ENCODE measurements at regions not wholly inside any gene's neighbourhood (a gene's known extent, or its start where the extent isn't known, plus 50 kb on each side); places are given as distances from the start of the nearest gene placed in this dataset.
"Not testable (repeated sequence)": the region's sequence is repeated elsewhere in the genome, so short reads cannot be mapped to it uniquely, and the experiment has no call there.

GRCh38 chr11:35046681-35047080 lies 92.3 kb upstream of the CD44 start:
- DNase-seq (ENCODE audit: low read depth in 2 of 2) = no peak

DNA sequence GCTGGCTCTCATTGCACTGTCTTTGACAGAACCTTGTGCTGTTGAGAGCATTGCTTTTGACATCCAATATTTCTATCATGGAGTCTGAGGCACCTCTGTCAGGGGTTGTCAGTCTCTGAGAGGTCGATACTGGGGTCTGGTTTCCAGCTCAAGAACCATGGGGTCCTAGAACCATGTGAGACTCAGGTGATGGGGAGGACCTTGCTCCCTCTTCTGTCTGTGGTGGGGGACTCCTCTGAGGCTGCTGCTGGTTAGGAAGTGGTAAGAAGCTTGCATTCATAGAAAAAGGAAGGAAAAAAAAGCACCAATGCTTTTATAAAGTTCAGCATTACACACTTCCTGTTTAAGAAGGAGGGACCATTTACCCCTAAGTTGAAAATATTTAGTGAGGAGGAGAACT lies 91.8 kb upstream of the CD44 start:
- DNase-seq (ENCODE audit: low read depth in 2 of 2) = no peak

DNA sequence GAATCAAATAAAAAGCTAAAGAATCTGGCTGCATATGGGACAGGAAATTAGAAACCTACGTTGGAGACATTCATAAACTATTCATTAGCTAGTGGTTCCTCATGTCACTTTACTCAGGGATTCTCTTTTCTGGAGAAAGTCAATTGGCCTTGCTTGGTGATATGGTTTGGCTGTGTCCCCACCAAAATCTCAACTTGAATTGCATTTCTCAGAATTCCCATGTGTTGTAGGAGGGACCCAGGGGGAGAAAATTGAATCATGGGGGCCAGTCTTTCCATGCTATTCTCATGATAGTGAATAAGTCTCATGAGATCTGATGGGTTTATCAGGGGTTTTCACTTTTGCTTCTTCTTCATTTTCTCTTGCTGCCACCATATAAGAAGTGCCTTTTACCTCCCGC lies 91.2 kb upstream of the CD44 start:
- DNase-seq (ENCODE audit: low read depth in 2 of 2) = no peak

GRCh38 chr11:35048346-35048745 lies 90.6 kb upstream of the CD44 start:
- DNase-seq (ENCODE audit: low read depth in 2 of 2) = not testable (repeated sequence)

GRCh38 chr11:35049859-35050531 lies 89.0 kb upstream of the CD44 start:
- DNase-seq (ENCODE audit: low read depth in 2 of 2) = no peak

- DNase-seq (ENCODE audit: low read depth in 2 of 2) = no peak
Measured at GRCh38 chr11:35050541-35050995, 88.4 kb upstream of the CD44 start.

DNA sequence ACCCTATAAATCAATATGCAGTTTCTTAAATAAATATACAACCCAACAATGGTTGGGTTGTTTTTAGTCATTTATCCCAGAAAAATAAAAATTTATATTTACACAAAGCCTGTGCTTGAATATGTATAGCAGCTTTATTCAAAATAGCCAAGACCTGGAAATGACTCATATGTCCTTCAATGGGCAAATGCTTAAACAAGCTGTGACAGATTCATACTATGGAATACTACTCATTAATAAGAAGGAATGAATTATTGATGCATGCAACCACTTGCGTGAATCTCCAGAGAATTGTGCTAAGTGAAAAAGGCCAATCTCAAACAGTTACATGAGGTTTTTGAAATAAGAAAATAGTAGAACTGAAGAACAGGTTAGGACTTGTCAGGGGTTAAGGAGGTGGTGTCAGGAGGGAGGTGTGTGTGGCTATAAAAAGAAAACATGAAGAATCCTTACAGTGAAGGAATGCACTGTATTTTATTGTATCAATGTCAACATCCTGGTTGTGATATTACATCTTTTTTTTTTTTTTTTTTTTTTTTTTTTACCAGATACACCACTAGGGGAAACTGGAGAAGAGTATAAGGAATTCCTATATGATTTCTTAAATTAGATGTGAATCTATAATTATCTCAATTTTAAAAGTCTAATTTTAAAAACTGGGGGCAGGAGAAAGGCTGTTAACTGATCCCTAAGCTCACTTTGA lies 82.4 kb upstream of the CD44 start:
- no peak for DNase-seq (ENCODE audit: low read depth in 2 of 2)

DNA sequence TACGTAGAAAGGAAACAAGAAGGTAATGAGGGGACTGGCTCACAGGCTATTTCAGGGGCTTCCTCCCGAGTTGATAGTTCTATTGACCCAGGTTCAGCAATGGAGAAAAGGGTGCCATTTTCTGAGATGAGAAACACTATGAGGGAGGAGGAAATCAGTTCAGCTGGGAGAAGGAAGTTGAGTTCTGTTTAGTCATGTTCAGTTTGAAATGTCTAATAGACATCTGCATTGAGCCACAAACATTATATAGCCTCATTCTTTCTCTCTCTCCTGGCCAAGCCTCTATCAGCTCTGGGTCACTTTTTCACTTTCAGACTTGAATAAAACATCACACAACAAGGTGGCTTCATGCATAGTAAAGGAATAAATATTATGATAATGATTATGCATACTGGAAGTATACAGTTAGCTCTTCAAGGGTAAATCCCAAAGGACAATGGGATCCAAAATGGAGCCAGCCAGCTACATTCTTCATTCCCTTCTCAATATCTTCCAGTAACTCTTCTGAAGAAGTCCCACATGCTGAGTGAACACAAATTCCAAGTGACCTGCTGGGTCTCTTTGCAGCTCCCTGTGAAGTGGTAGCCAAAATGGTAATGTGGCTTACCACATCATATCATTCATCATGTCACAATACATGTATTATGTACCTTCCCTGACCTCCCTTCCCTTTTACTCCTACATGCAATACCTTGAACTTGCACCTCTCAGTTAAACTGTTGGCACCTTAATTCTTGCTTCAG lies 80.9 kb upstream of the CD44 start:
- no peak for DNase-seq (ENCODE audit: low read depth in 2 of 2)

DNA sequence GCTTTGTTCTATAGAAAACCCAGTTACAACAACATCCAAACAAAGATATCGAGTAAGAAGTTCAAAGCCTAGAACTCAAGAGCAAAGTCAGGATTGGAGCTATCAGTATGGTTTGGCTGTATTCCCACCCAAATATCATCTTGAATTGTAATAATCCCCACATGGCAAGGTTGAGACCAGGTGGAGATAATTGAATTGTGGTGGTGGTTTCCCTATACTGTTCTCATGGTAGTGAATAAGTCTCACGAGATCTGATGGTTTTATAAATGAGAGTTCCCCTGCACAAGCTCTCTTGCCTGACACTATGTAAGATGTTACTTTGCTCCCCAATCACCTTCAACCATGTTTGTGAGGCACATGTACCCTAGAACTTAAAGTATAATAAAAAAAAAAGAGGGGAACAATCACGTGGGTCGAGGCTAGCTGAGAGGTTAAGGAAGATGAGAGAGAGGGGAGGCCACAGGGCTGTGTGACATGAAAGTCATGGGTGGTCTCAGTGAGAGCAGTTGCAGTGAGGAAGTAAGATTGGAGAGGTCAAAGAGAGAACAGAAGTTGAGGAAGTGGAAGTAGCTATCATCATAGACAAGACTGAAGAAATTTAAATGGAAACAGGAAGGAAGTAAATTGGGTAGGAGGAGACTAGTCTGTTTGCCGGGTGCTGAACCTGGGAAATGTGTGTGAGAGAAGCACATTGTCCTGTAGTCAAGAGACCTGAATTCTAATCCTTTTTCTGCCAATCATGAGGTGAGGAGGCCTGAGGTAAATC lies 80.1 kb upstream of the CD44 start:
- no peak for DNase-seq (ENCODE audit: low read depth in 2 of 2)

DNA sequence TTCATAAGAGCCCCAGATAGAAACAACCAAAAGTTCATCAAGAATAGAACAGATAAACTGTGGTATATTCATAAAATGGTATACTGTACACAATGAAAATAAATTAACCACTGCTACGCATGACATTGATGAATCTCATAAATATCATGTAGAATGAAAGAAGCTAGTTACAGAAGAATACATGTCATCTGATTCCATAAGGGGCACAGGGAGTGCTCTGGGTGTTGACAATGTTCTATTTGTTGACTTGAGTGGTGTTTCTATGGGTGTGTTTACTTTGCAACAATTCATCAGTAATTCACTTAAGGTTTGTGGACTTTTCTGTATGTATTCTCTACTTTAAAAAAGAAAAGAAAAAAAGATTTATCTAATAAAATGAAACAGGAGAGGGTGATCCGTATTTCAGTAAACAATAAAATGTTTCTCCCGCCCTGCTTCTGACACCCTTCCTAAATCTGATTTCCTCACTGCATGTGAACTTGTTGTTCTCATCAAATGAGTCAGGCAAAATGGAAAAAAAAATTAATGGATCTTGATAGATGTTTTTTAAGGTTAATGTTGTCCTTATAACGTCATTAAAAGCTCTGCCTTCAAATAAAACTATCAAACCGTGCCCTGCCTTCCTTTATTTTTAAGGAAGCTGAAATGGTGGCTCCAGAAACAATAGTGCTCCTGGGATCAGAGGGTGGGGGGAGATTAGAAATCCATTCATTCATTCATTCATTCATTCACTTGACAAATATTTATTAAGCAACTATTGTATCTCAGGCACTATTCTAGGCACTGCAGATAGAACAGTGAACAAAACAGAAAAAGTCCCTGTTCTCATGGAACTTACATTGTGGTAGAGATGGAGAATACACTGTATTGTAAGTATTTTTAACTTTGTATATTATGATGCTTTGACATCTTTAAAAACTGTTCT lies 77.2 kb upstream of the CD44 start:
- DNase-seq (ENCODE audit: low read depth in 2 of 2) = no peak

GRCh38 chr11:35063488-35063931 lies 75.5 kb upstream of the CD44 start:
- no peak for DNase-seq (ENCODE audit: low read depth in 2 of 2)

DNA sequence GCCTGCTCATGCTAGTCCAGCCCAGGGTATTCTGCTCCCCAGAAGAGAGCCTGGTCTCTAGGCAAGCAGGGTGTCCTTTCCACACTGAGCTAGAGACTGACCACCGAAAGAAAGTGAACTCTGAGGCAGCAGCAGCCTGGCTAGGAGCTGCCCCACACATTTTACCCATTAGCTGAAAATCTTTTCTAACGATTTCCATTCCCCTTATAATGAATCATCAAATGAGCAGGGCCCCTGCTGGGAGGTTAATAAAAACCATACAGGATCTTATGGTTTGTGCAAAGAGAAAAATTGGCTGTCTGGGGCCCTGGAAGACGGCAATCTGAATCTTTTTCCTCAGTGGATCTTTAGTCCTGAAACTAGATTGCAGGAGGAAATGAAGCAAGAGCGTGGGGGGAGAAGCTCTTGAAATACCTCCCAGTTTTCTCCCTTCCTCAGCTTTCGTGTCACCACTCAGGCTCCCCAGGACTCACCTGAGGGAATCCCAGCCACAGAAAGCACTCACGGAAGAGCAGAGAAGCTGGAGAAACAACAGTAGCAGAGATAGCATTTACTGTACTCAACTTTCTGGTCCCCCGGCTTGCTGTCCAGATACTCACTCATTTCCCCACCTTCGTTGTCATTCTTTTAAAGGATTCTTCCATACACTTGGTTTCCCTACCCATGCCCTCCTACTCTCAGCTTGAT lies 74.7 kb upstream of the CD44 start:
- no peak for DNase-seq (ENCODE audit: low read depth in 2 of 2)

DNA sequence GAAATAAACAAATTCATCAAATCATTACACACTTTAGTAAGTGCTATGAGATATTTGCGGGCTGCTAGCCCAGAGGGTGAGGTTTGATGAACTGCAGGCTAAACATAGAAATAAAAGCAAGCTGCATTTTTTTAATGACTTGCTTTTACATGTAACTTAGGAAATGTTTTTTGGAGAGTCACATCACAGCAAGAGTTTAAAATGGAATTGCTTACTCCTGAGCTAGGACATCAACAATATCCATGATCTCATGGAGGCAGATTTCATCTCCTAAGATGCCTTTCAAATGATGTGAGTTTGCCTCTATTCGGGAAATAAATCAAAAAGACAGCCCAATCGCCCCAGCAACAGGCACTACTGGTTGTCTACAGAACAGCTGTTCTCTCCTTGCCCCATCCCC lies 73.4 kb upstream of the CD44 start:
- DNase-seq (ENCODE audit: low read depth in 2 of 2) = no peak

GRCh38 chr11:35066030-35066429 lies 72.9 kb upstream of the CD44 start:
- DNase-seq (ENCODE audit: low read depth in 2 of 2) = no peak

GRCh38 chr11:35066783-35067423 lies 72.1 kb upstream of the CD44 start:
- DNase-seq (ENCODE audit: low read depth in 2 of 2) = no peak

GRCh38 chr11:35071722-35072121 lies 67.2 kb upstream of the CD44 start:
- no peak for DNase-seq (ENCODE audit: low read depth in 2 of 2)

DNA sequence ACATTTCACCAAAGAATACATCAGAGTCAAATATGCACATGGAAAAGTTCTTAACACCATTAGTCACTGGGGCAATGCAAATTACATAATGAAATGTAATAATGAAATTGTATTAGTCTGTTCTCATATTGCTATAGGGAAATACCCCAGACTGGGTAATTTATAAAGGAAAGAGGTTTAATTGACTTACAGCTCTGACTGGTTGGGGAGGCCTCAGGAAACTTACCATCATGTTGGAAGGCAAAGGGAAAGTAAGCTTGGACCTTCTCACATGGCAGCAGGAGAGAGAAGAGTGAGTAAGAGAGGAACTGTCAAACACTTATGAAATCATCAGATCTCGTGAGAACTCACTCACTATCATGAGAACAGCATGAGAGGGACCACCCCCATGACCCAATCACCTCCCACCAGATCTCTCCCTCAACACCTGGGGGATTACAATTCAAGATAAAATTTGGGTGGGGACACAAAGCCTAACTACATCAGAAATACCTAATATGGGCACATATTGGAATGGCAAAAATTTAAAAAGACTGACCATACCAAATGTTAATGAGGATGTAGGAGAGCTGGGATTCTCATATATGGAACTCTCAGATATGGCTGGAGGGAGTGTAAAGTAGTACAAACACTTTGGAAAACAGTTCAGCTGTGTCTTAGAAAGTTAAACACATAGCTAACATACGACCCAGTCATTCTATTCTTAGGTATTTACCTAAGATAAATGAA lies 65.1 kb upstream of the CD44 start:
- no peak for DNase-seq (ENCODE audit: low read depth in 2 of 2)

DNA sequence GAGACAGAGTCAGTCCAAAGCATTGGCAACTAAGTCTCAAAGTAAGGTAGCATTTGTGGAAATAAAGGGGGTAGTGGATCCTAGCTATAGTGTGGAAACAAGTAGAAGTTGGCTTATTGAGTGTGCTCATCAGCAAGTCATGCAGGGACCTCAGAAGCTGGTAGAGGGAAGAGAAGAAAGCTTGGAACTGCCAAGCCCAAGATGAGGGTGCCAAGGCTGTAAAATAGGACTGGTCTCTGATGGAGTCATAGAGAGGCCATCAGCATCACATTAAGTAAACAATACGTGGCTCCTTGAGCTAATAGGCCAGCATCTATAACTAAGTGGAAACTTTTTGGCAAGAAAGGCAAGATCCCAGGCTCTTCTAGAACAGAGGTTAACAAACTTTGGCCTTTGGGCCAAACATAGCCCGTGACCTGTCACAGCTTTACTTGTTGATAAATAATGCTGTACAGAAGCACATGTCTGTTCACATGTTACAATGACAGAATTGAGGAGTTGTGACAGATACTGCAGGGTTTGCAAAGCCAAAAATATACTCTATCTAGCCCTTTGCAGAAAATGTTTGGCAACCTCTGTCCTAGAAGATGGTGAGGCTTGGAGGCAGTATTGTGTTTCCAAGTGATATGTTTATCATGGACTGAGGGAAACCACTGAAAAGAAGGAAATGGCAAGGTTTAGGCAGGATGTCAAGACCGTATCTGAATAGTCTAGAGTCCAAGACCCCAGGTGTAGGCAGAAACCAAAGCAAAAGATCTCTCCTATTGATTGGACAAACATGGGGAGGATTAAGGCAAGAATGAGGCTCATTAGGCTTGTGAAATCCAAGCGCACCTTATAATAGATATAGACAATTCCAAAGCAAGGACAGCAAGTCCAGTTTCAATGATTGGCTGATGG lies 62.5 kb upstream of the CD44 start:
- DNase-seq (ENCODE audit: low read depth in 2 of 2) = no peak

All from stimulated activated CD4-positive, alpha-beta T cell treated with anti-CD3 and anti-CD28 coated beads, Interleukin-1b, Interleukin-23, amount 100 ng/mL, for 4 hours (primary cell).